ENCODE measurements at regions not wholly inside any gene's neighbourhood (a gene's known extent, or its start where the extent isn't known, plus 50 kb on each side); places are given as distances from the start of the nearest gene placed in this dataset.

GRCh38 chr16:66272461-66272860 is 94.0 kb upstream of the CDH5 start:
- TF ChIP-seq CTCF (IDR thresholded peaks at IDR 0.05): no peak
- TF ChIP-seq POLR2A (IDR thresholded peaks at IDR 0.05): no peak
- Histone ChIP-seq H3K36me3 (no peaks in the 10 kb centered on the region), H3K4me1 (no peaks in the 10 kb centered on the region), H3K9me3 (no peaks in the 10 kb centered on the region), H3K4me3 (no peak overlapping the region), H3K27ac (no peak overlapping the region), H3K27me3 (no peaks in the 10 kb centered on the region)
- DNase-seq: peak in 1 of 3 donors; percentile 19

GRCh38 chr16:66271074-66272060 is 95.1 kb upstream of the CDH5 start:
- TF ChIP-seq CTCF (IDR thresholded peaks at IDR 0.05) (no peak), POLR2A (IDR thresholded peaks at IDR 0.05) (no peak)

GRCh38 chr16:66270333-66270927 is 96.1 kb upstream of the CDH5 start:
- DNase-seq: peak; percentile 16 to 75 (median 68)
- Histone ChIP-seq H3K4me1 (no peaks in the 10 kb centered on the region), H3K4me3 (peak overlapping the region in 3 of 4 donors; percentile 27 to 45 (median 41)), H3K27ac (peak overlapping the region in 3 of 4 donors; percentile 10 to 56 (median 55)), H3K36me3 (no peaks in the 10 kb centered on the region), H3K9me3 (no peaks in the 10 kb centered on the region), H3K27me3 (no peaks in the 10 kb centered on the region)
- peak; percentile 52 to 86 (median 76) for TF ChIP-seq CTCF (IDR thresholded peaks at IDR 0.05)
- TF ChIP-seq POLR2A (IDR thresholded peaks at IDR 0.05): no peak

More at GRCh38 chr16:66271074-66272060, 95.1 kb upstream of the CDH5 start:
- Histone ChIP-seq H3K9me3 (no peaks in the 10 kb centered on the region), H3K36me3 (no peaks in the 10 kb centered on the region), H3K27ac (no peak overlapping the region), H3K27me3 (no peaks in the 10 kb centered on the region), H3K4me3 (no peak overlapping the region), H3K4me1 (no peaks in the 10 kb centered on the region)
- DNase-seq: peak in 2 of 3 donors; percentile 3 to 21

- H3K27ac ChIP-seq: peak overlapping the region in 3 of 4 donors; percentile 10 to 56 (median 55)
Observed at GRCh38 chr16:66269617-66270332, 96.7 kb upstream of the CDH5 start.

More at GRCh38 chr16:66269617-66270332, 96.7 kb upstream of the CDH5 start:
- H3K36me3 ChIP-seq: no peaks in the 10 kb centered on the region
- H3K27me3 ChIP-seq: no peaks in the 10 kb centered on the region
- H3K4me1 ChIP-seq: no peaks in the 10 kb centered on the region
- no peaks in the 10 kb centered on the region for H3K9me3 ChIP-seq
- TF ChIP-seq POLR2A (IDR thresholded peaks at IDR 0.05): no peak
- TF ChIP-seq CTCF (IDR thresholded peaks at IDR 0.05): no peak
- H3K4me3 ChIP-seq: peak overlapping the region in 3 of 4 donors; percentile 27 to 45 (median 41)
- peak in 1 of 3 donors; percentile 32 for DNase-seq

Data from Peyer's patch (tissue), 4 donors.